GM19238 (cell line): ENCODE measurements at regions not wholly inside any gene's neighbourhood (a gene's known extent, or its start where the extent isn't known, plus 50 kb on each side); places are given as distances from the start of the nearest gene placed in this dataset.

ENCODE experiments used
- DNase-seq: peaks from one replicate; pipeline ENCODE4 v3.0.0; 2011; ENCODE audit warnings: low spot score; ENCODE audit not compliant: insufficient read length

GRCh38 chr17:52756746-52757145 lies 598.2 kb upstream of the CA10 start:
- no peak for DNase-seq

- DNase-seq: no peak
Measured at GRCh38 chr17:52754838-52755237, 596.3 kb upstream of the CA10 start.

GRCh38 chr17:52751051-52751450 lies 592.5 kb upstream of the CA10 start:
- no peak for DNase-seq

- DNase-seq: no peak
Measured at GRCh38 chr17:52744179-52744578, 585.7 kb upstream of the CA10 start.

- DNase-seq: no peak
Measured at GRCh38 chr17:52740006-52740405, 581.5 kb upstream of the CA10 start.

- DNase-seq: no peak
Measured at GRCh38 chr17:52738791-52739190, 580.3 kb upstream of the CA10 start.

- no peak for DNase-seq
Measured at GRCh38 chr17:52737071-52737470, 578.6 kb upstream of the CA10 start.

- no peak for DNase-seq
Measured at GRCh38 chr17:52732841-52733240, 574.3 kb upstream of the CA10 start.

- no peak for DNase-seq
Measured at GRCh38 chr17:52724578-52724977, 566.1 kb upstream of the CA10 start.

GRCh38 chr17:52721910-52722309 lies 563.4 kb upstream of the CA10 start:
- DNase-seq: no peak

GRCh38 chr17:52710363-52710901 lies 551.9 kb upstream of the CA10 start:
- DNase-seq: no peak

GRCh38 chr17:52709724-52710123 lies 551.2 kb upstream of the CA10 start:
- DNase-seq: no peak

GRCh38 chr17:52696362-52696761 lies 537.8 kb upstream of the CA10 start:
- DNase-seq: no peak

GRCh38 chr17:52686140-52686539 lies 527.6 kb upstream of the CA10 start:
- DNase-seq: no peak

- no peak for DNase-seq
Measured at GRCh38 chr17:52681480-52681879, 523.0 kb upstream of the CA10 start.

GRCh38 chr17:52678211-52678610 lies 519.7 kb upstream of the CA10 start:
- DNase-seq: no peak

- no peak for DNase-seq
Measured at GRCh38 chr17:52674686-52675085, 516.2 kb upstream of the CA10 start.

- no peak for DNase-seq
Measured at GRCh38 chr17:52673791-52674190, 515.3 kb upstream of the CA10 start.

GRCh38 chr17:52666264-52666663 lies 507.8 kb upstream of the CA10 start:
- no peak for DNase-seq

GRCh38 chr17:52660692-52661091 lies 502.2 kb upstream of the CA10 start:
- DNase-seq: no peak

GRCh38 chr17:52653014-52653413 lies 494.5 kb upstream of the CA10 start:
- DNase-seq: no peak

GRCh38 chr17:52648995-52649394 lies 490.5 kb upstream of the CA10 start:
- DNase-seq: no peak

GRCh38 chr17:52647411-52647810 lies 488.9 kb upstream of the CA10 start:
- no peak for DNase-seq

GRCh38 chr17:52636443-52636842 lies 477.9 kb upstream of the CA10 start:
- no peak for DNase-seq
